ENCODE measurements at regions not wholly inside any gene's neighbourhood (a gene's known extent, or its start where the extent isn't known, plus 50 kb on each side); places are given as distances from the start of the nearest gene placed in this dataset.

- TF ChIP-seq SUZ12 (IDR thresholded peaks at IDR 0.05; ENCODE audit: extremely low read depth, insufficient read depth, insufficient read length) (no peak), YY1 (IDR thresholded peaks at IDR 0.05; ENCODE audit: insufficient read depth, insufficient read length) (no peak), ZNF274 (IDR thresholded peaks at IDR 0.05; ENCODE audit: low read depth, low read length) (no peak)
- DNase-seq (ENCODE audit: low read depth, low spot score): no peak
- Histone ChIP-seq H3K4me3 (ENCODE audit: insufficient read length, low read depth) (no peak overlapping the region), H3K9ac (ENCODE audit: insufficient read length, low read depth) (no peak overlapping the region), H3K4me1 (ENCODE audit: insufficient read depth, insufficient read length) (no peaks in the 10 kb centered on the region), H3K9me3 (ENCODE audit: insufficient read depth, low read length) (no peaks in the 10 kb centered on the region), H3K36me3 (ENCODE audit: insufficient read depth, insufficient read length, low read length) (no peaks in the 10 kb centered on the region), H3K27me3 (ENCODE audit: insufficient read depth, insufficient read length) (no peaks in the 10 kb centered on the region)
Observed at GRCh38 chr18:64992654-64993053, 758.2 kb upstream of the CDH7 start.

- Histone ChIP-seq H3K4me1 (ENCODE audit: insufficient read depth, insufficient read length) (no peaks in the 10 kb centered on the region), H3K4me3 (ENCODE audit: insufficient read length, low read depth) (no peak overlapping the region), H3K36me3 (ENCODE audit: insufficient read depth, insufficient read length, low read length) (no peaks in the 10 kb centered on the region), H3K27me3 (ENCODE audit: insufficient read depth, insufficient read length) (no peaks in the 10 kb centered on the region), H3K9me3 (ENCODE audit: insufficient read depth, low read length) (no peaks in the 10 kb centered on the region), H3K9ac (ENCODE audit: insufficient read length, low read depth) (no peak overlapping the region)
- DNase-seq (ENCODE audit: low read depth, low spot score): no peak
- no peak for TF ChIP-seq SUZ12 (IDR thresholded peaks at IDR 0.05; ENCODE audit: extremely low read depth, insufficient read depth, insufficient read length)
- TF ChIP-seq ZNF274 (IDR thresholded peaks at IDR 0.05; ENCODE audit: low read depth, low read length): no peak
- no peak for TF ChIP-seq YY1 (IDR thresholded peaks at IDR 0.05; ENCODE audit: insufficient read depth, insufficient read length)
Observed at GRCh38 chr18:64991102-64991501, 759.7 kb upstream of the CDH7 start.

GRCh38 chr18:64986906-64987495 lies 763.8 kb upstream of the CDH7 start:
- no peak overlapping the region for H3K9ac ChIP-seq (ENCODE audit: insufficient read length, low read depth)
- no peak overlapping the region for H3K4me3 ChIP-seq (ENCODE audit: insufficient read length, low read depth)
- TF ChIP-seq ZNF274 (IDR thresholded peaks at IDR 0.05; ENCODE audit: low read depth, low read length) (no peak), YY1 (IDR thresholded peaks at IDR 0.05; ENCODE audit: insufficient read depth, insufficient read length) (no peak), SUZ12 (IDR thresholded peaks at IDR 0.05; ENCODE audit: extremely low read depth, insufficient read depth, insufficient read length) (no peak)
- no peaks in the 10 kb centered on the region for H3K36me3 ChIP-seq (ENCODE audit: insufficient read depth, insufficient read length, low read length)
- no peaks in the 10 kb centered on the region for H3K27me3 ChIP-seq (ENCODE audit: insufficient read depth, insufficient read length)
- no peak for DNase-seq (ENCODE audit: low read depth, low spot score)
- no peaks in the 10 kb centered on the region for H3K4me1 ChIP-seq (ENCODE audit: insufficient read depth, insufficient read length)
- no peaks in the 10 kb centered on the region for H3K9me3 ChIP-seq (ENCODE audit: insufficient read depth, low read length)

GRCh38 chr18:64983497-64984238 lies 767.1 kb upstream of the CDH7 start:
- H3K9me3 ChIP-seq (ENCODE audit: insufficient read depth, low read length): no peaks in the 10 kb centered on the region
- no peak overlapping the region for H3K9ac ChIP-seq (ENCODE audit: insufficient read length, low read depth)
- H3K4me3 ChIP-seq (ENCODE audit: insufficient read length, low read depth): no peak overlapping the region
- no peaks in the 10 kb centered on the region for H3K4me1 ChIP-seq (ENCODE audit: insufficient read depth, insufficient read length)
- H3K36me3 ChIP-seq (ENCODE audit: insufficient read depth, insufficient read length, low read length): no peaks in the 10 kb centered on the region
- DNase-seq (ENCODE audit: low read depth, low spot score): no peak
- TF ChIP-seq ZNF274 (IDR thresholded peaks at IDR 0.05; ENCODE audit: low read depth, low read length) (no peak), YY1 (IDR thresholded peaks at IDR 0.05; ENCODE audit: insufficient read depth, insufficient read length) (no peak), SUZ12 (IDR thresholded peaks at IDR 0.05; ENCODE audit: extremely low read depth, insufficient read depth, insufficient read length) (no peak)
- H3K27me3 ChIP-seq (ENCODE audit: insufficient read depth, insufficient read length): no peaks in the 10 kb centered on the region

GRCh38 chr18:64982414-64983055 lies 768.3 kb upstream of the CDH7 start:
- H3K4me1 ChIP-seq (ENCODE audit: insufficient read depth, insufficient read length): no peaks in the 10 kb centered on the region
- no peak for DNase-seq (ENCODE audit: low read depth, low spot score)
- TF ChIP-seq SUZ12 (IDR thresholded peaks at IDR 0.05; ENCODE audit: extremely low read depth, insufficient read depth, insufficient read length): no peak
- no peak for TF ChIP-seq ZNF274 (IDR thresholded peaks at IDR 0.05; ENCODE audit: low read depth, low read length)
- TF ChIP-seq YY1 (IDR thresholded peaks at IDR 0.05; ENCODE audit: insufficient read depth, insufficient read length): no peak

GRCh38 chr18:64981915-64982314 lies 768.9 kb upstream of the CDH7 start:
- Histone ChIP-seq H3K4me3 (ENCODE audit: insufficient read length, low read depth) (no peak overlapping the region), H3K4me1 (ENCODE audit: insufficient read depth, insufficient read length) (no peaks in the 10 kb centered on the region), H3K9ac (ENCODE audit: insufficient read length, low read depth) (no peak overlapping the region), H3K27me3 (ENCODE audit: insufficient read depth, insufficient read length) (no peaks in the 10 kb centered on the region), H3K9me3 (ENCODE audit: insufficient read depth, low read length) (no peaks in the 10 kb centered on the region), H3K36me3 (ENCODE audit: insufficient read depth, insufficient read length, low read length) (no peaks in the 10 kb centered on the region)
- DNase-seq (ENCODE audit: low read depth, low spot score): no peak
- no peak for TF ChIP-seq ZNF274 (IDR thresholded peaks at IDR 0.05; ENCODE audit: low read depth, low read length)
- TF ChIP-seq YY1 (IDR thresholded peaks at IDR 0.05; ENCODE audit: insufficient read depth, insufficient read length): no peak
- no peak for TF ChIP-seq SUZ12 (IDR thresholded peaks at IDR 0.05; ENCODE audit: extremely low read depth, insufficient read depth, insufficient read length)

More at GRCh38 chr18:64982414-64983055, 768.3 kb upstream of the CDH7 start:
- no peaks in the 10 kb centered on the region for H3K27me3 ChIP-seq (ENCODE audit: insufficient read depth, insufficient read length)
- no peaks in the 10 kb centered on the region for H3K36me3 ChIP-seq (ENCODE audit: insufficient read depth, insufficient read length, low read length)
- H3K9me3 ChIP-seq (ENCODE audit: insufficient read depth, low read length): no peaks in the 10 kb centered on the region
- no peak overlapping the region for H3K9ac ChIP-seq (ENCODE audit: insufficient read length, low read depth)
- H3K4me3 ChIP-seq (ENCODE audit: insufficient read length, low read depth): no peak overlapping the region

- DNase-seq (ENCODE audit: low read depth, low spot score): no peak
- no peak overlapping the region for H3K4me3 ChIP-seq (ENCODE audit: insufficient read length, low read depth)
- H3K9ac ChIP-seq (ENCODE audit: insufficient read length, low read depth): no peak overlapping the region
- no peaks in the 10 kb centered on the region for H3K4me1 ChIP-seq (ENCODE audit: insufficient read depth, insufficient read length)
- H3K36me3 ChIP-seq (ENCODE audit: insufficient read depth, insufficient read length, low read length): no peaks in the 10 kb centered on the region
- no peaks in the 10 kb centered on the region for H3K9me3 ChIP-seq (ENCODE audit: insufficient read depth, low read length)
- no peaks in the 10 kb centered on the region for H3K27me3 ChIP-seq (ENCODE audit: insufficient read depth, insufficient read length)
- TF ChIP-seq YY1 (IDR thresholded peaks at IDR 0.05; ENCODE audit: insufficient read depth, insufficient read length) (no peak), SUZ12 (IDR thresholded peaks at IDR 0.05; ENCODE audit: extremely low read depth, insufficient read depth, insufficient read length) (no peak), ZNF274 (IDR thresholded peaks at IDR 0.05; ENCODE audit: low read depth, low read length) (no peak)
Observed at GRCh38 chr18:64979791-64980190, 771.0 kb upstream of the CDH7 start.
